ENCODE measurements at regions not wholly inside any gene's neighbourhood (a gene's known extent, or its start where the extent isn't known, plus 50 kb on each side); places are given as distances from the start of the nearest gene placed in this dataset.

GRCh38 chr6:99181174-99181573, 168.3 kb downstream of the FAXC start:
- TF ChIP-seq CTCF (IDR thresholded peaks at IDR 0.05; ENCODE audit: low read depth, low read length), result no peak
- no peak for DNase-seq (ENCODE audit: low read depth, low spot score)
- no peaks in the 10 kb centered on the region for H3K27me3 ChIP-seq (ENCODE audit: control insufficient read depth, insufficient read depth, low read length)
- H3K9me3 ChIP-seq (ENCODE audit: control insufficient read depth, insufficient read depth, low read length), result no peaks in the 10 kb centered on the region
- ChIA-PET POLR2A (no interaction called here), CTCF (no interaction called here)
- H3K27ac ChIP-seq (ENCODE audit: low read depth, low read length), result no peak overlapping the region
- no peak overlapping the region for H3K4me3 ChIP-seq (ENCODE audit: low read depth, low read length)

DNA sequence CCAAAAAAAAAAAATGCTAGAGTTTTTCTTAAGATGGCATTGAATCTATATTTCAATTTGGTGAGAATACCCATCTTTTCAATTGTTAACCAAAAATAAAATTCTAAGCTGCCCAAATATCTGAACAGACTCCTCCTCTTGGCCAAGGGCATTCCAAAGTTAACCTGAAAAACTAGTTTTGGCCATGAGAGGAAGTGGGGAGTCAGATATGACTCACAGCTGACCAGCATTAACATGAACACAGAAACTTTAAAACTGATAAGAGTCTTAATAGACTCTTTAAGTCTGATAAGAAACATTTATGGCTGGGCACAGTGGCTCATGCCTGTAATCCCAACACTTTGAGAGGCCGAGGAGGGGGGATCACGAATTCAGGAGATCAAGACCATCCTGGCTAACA, 171.3 kb downstream of the FAXC start:
- Histone ChIP-seq H3K27ac (ENCODE audit: low read depth, low read length) (no peak overlapping the region), H3K9me3 (ENCODE audit: control insufficient read depth, insufficient read depth, low read length) (no peaks in the 10 kb centered on the region), H3K4me3 (ENCODE audit: low read depth, low read length) (no peak overlapping the region), H3K27me3 (ENCODE audit: control insufficient read depth, insufficient read depth, low read length) (no peaks in the 10 kb centered on the region)
- CTCF ChIA-PET, result no interaction called here
- no peak for DNase-seq (ENCODE audit: low read depth, low spot score)
- POLR2A ChIA-PET, result no interaction called here
- TF ChIP-seq CTCF (IDR thresholded peaks at IDR 0.05; ENCODE audit: low read depth, low read length), result no peak

DNA sequence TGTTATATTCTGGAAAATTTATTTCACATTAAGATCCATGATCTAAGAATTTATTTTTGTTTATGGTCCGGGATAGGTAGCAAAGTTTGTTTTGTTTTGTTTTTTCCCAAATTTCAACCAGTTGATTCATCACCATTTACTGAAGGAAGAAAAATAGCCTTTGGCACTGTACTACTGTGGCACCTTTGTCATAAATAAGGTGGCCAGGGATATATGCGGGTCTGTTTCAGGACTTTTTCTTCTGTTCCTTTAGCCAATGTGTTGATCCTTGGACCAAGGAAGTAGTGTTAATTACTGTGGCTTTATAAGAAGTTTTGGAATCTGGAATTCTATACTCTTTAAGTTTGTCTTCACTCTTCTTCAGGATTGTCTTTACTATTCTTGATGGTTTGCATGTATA, 171.7 kb downstream of the FAXC start:
- no peak for DNase-seq (ENCODE audit: low read depth, low spot score)
- POLR2A ChIA-PET, result no interaction called here
- Histone ChIP-seq H3K9me3 (ENCODE audit: control insufficient read depth, insufficient read depth, low read length) (no peaks in the 10 kb centered on the region), H3K4me3 (ENCODE audit: low read depth, low read length) (no peak overlapping the region), H3K27me3 (ENCODE audit: control insufficient read depth, insufficient read depth, low read length) (no peaks in the 10 kb centered on the region), H3K27ac (ENCODE audit: low read depth, low read length) (no peak overlapping the region)
- CTCF ChIA-PET, result no interaction called here
- TF ChIP-seq CTCF (IDR thresholded peaks at IDR 0.05; ENCODE audit: low read depth, low read length), result no peak

GRCh38 chr6:99165838-99166237, 183.6 kb downstream of the FAXC start:
- H3K27me3 ChIP-seq (ENCODE audit: control insufficient read depth, insufficient read depth, low read length), result no peaks in the 10 kb centered on the region
- H3K9me3 ChIP-seq (ENCODE audit: control insufficient read depth, insufficient read depth, low read length), result no peaks in the 10 kb centered on the region
- H3K27ac ChIP-seq (ENCODE audit: low read depth, low read length), result no peak overlapping the region
- TF ChIP-seq CTCF (IDR thresholded peaks at IDR 0.05; ENCODE audit: low read depth, low read length), result no peak
- ChIA-PET POLR2A (no interaction called here), CTCF (interaction anchor here (1.8 kb wide), 1 partner anchor 14 kb away, joined by 4 read pairs; no protein-coding TSS in a partner anchor)
- DNase-seq (ENCODE audit: low read depth, low spot score), result no peak
- H3K4me3 ChIP-seq (ENCODE audit: low read depth, low read length), result no peak overlapping the region

- DNase-seq (ENCODE audit: low read depth, low spot score), result no peak
- POLR2A ChIA-PET, result no interaction called here
- Histone ChIP-seq H3K9me3 (ENCODE audit: control insufficient read depth, insufficient read depth, low read length) (no peaks in the 10 kb centered on the region), H3K27ac (ENCODE audit: low read depth, low read length) (no peak overlapping the region), H3K27me3 (ENCODE audit: control insufficient read depth, insufficient read depth, low read length) (no peaks in the 10 kb centered on the region), H3K4me3 (ENCODE audit: low read depth, low read length) (no peak overlapping the region)
- CTCF ChIA-PET, result interaction anchor here (0.6 to 3.4 kb wide), 6 partner anchors 9 to 90 kb away, joined by 3 to 27 read pairs (median 4); no protein-coding TSS in a partner anchor
- TF ChIP-seq CTCF (IDR thresholded peaks at IDR 0.05; ENCODE audit: low read depth, low read length), result no peak
These were observed 197.2 kb downstream of the FAXC start for GRCh38 chr6:99152347-99152643.
